Spleen (tissue), 11 donors: ENCODE measurements at regions not wholly inside any gene's neighbourhood (a gene's known extent, or its start where the extent isn't known, plus 50 kb on each side); places are given as distances from the start of the nearest gene placed in this dataset.

Experiments
- DNase-seq: peaks from one replicate; pipeline ENCODE4 v3.0.0-alpha.2; 2020
- H3K27ac ChIP-seq, 8 donors: fragments of 200-600 bp; sonication (generic) in 7 of 8; 1 replicate in 4 of 8; 2 replicates in 4 of 8; pipeline versions ENCODE4 v1.5.0 to v1.8.0; 2016 to 2021; ENCODE audit warnings: inconsistent platforms in 4 of 8, mild to moderate bottlenecking in 4 of 8, moderate library complexity in 1 of 8
- H3K27me3 ChIP-seq, 7 donors: fragments of 200-600 bp; sonication (generic) in 6 of 7; replicated peaks in 1 of 7; 1 replicate in 4 of 7; 2 replicates in 3 of 7; pipeline versions ENCODE4 v1.5.0 to v1.8.0; 2016 to 2021; ENCODE audit warnings: inconsistent platforms in 3 of 7, mild to moderate bottlenecking in 1 of 7
- H3K36me3 ChIP-seq, 6 donors: fragments of 200-600 bp; sonication (generic) in 5 of 6; 1 replicate in 4 of 6; 2 replicates in 2 of 6; pipeline versions ENCODE4 v1.5.0 to v1.8.0; 2016 to 2021; ENCODE audit warnings: inconsistent platforms in 2 of 6
- H3K4me1 ChIP-seq, 6 donors: fragments of 200-600 bp; sonication (generic) in 5 of 6; 1 replicate in 3 of 6; 2 replicates in 3 of 6; pipeline versions ENCODE4 v1.5.0 to v1.8.0; 2016 to 2021; ENCODE audit warnings: inconsistent platforms in 3 of 6
- H3K4me3 ChIP-seq, 8 donors: fragments of 200-600 bp; sonication (generic) in 7 of 8; 1 replicate in 4 of 8; 2 replicates in 4 of 8; pipeline versions ENCODE4 v1.5.0 to v1.8.0; 2016 to 2021; ENCODE audit warnings: inconsistent platforms in 4 of 8, mild to moderate bottlenecking in 4 of 8, moderate library complexity in 2 of 8
- H3K9me3 ChIP-seq, 8 donors: fragments of 200-600 bp; sonication (generic) in 7 of 8; 1 replicate in 4 of 8; 2 replicates in 4 of 8; pipeline versions ENCODE4 v1.5.0 to v1.8.0; 2016 to 2021; ENCODE audit warnings: inconsistent platforms in 4 of 8
- CTCF ChIP-seq, 11 experiments: fragments of 200-600 bp in 7 of 11; fragments of 450-650 bp in 4 of 11; sonication (generic) in 4 of 11; IDR thresholded peaks in 8 of 11; conservative IDR thresholded peaks in 3 of 11; 1 replicate in 7 of 11; 2 replicates in 4 of 11; pipeline versions ENCODE4 v1.4.0 to v1.8.0; 2016 to 2021; ENCODE audit warnings: antibody characterized with exemption in 11 of 11, inconsistent platforms in 4 of 11, mild to moderate bottlenecking in 1 of 11
- POLR2A ChIP-seq, 3 donors: fragments of 450-650 bp; IDR thresholded peaks; one replicate each; pipeline ENCODE4 v1.5.1; 2017; ENCODE audit warnings: antibody characterized with exemption in 3 of 3, mild to moderate bottlenecking in 1 of 3
- POLR2AphosphoS5 ChIP-seq, 3 donors: sonication (generic); formaldehyde crosslinking; IDR thresholded peaks; one replicate each; pipeline ENCODE4 v1.5.1; 2017; ENCODE audit warnings: antibody characterized with exemption in 3 of 3
- WGBS, 5 donors: extraction: QIAGEN DNeasy Blood & Tissue Kit in 3 of 5; methylation state at CpG; one replicate each; pipeline versions ENCODE4 v1.1.5 to v1.1.7; 2013 to 2018; 5-methylcytosine and 5-hydroxymethylcytosine counted together
- intact Hi-C: fragments of 100-400 bp; cut with DNase I; formaldehyde crosslinking; loops from one replicate; pipeline ENCODE4 v1.15.0; 2023; ENCODE audit warnings: low total_unique reads
- donor health status: healthy with polysubstance abuse.
- donor health status: DM: no; HTN: no; CAD: no; lungs with moderate emphysema.
- donor health status: DM: no; HTN: no; CAD: no.
- donor health status: Bipolar disorder and iron deficiency.
- donor health status: healthy.
- donor health status: DM: no; HTN: no; CAD: no.
- donor health status: DM: yes; HTN: yes; CAD: no.

- Histone ChIP-seq H3K9me3 (peaks cover 0 to 11% (median 7%) of the 10 kb centered on the region in 8 donors), H3K36me3 (no peaks in the 10 kb centered on the region), H3K4me3 (no peak overlapping the region), H3K27ac (no peak overlapping the region), H3K4me1 (no peaks in the 10 kb centered on the region), H3K27me3 (no peaks in the 10 kb centered on the region)
- WGBS, 5 donors, result 40 to 59% (median 54%) methylated on average over 9 of the region's 9 CpGs
- DNase-seq, result peak; percentile 11
- intact Hi-C loops, result no loop called here
- TF ChIP-seq POLR2AphosphoS5 (IDR thresholded peaks at IDR 0.05) (no peak), CTCF (IDR thresholded peaks at IDR 0.05 in 8 of 11, conservative IDR thresholded peaks at IDR 0.05 in 3 of 11) (no peak), POLR2A (IDR thresholded peaks at IDR 0.05) (no peak)
These were observed 69.0 kb upstream of the PPP2R3B start for GRCh38 chrX:455673-456072.

- no peak for DNase-seq
- Histone ChIP-seq H3K27me3 (no peaks in the 10 kb centered on the region), H3K27ac (no peak overlapping the region), H3K4me1 (no peaks in the 10 kb centered on the region), H3K36me3 (no peaks in the 10 kb centered on the region), H3K9me3 (peaks cover 0 to 11% (median 7%) of the 10 kb centered on the region in 8 donors), H3K4me3 (no peak overlapping the region)
- TF ChIP-seq CTCF (IDR thresholded peaks at IDR 0.05 in 8 of 11, conservative IDR thresholded peaks at IDR 0.05 in 3 of 11) (no peak), POLR2AphosphoS5 (IDR thresholded peaks at IDR 0.05) (no peak), POLR2A (IDR thresholded peaks at IDR 0.05) (no peak)
- intact Hi-C loops, result no loop called here
These were observed 69.4 kb upstream of the PPP2R3B start for GRCh38 chrX:456146-456545.

GRCh38 chrX:456551-457291 is 70.0 kb upstream of the PPP2R3B start:
- H3K27me3 ChIP-seq, result no peaks in the 10 kb centered on the region
- TF ChIP-seq POLR2A (IDR thresholded peaks at IDR 0.05), result no peak
- TF ChIP-seq CTCF (IDR thresholded peaks at IDR 0.05 in 8 of 11, conservative IDR thresholded peaks at IDR 0.05 in 3 of 11), result no peak
- TF ChIP-seq POLR2AphosphoS5 (IDR thresholded peaks at IDR 0.05), result no peak
- H3K4me3 ChIP-seq, result no peak overlapping the region
- intact Hi-C loops, result no loop called here
- peak; percentile 3 for DNase-seq
- no peak overlapping the region for H3K27ac ChIP-seq
- H3K36me3 ChIP-seq, result no peaks in the 10 kb centered on the region
- 61 to 87% (median 73%) methylated on average over 5 of the region's 5 CpGs for WGBS, 5 donors
- peaks cover 0 to 11% (median 7%) of the 10 kb centered on the region in 8 donors for H3K9me3 ChIP-seq
- H3K4me1 ChIP-seq, result no peaks in the 10 kb centered on the region

- Histone ChIP-seq H3K4me3 (no peak overlapping the region), H3K27me3 (no peaks in the 10 kb centered on the region), H3K4me1 (no peaks in the 10 kb centered on the region), H3K9me3 (peaks cover 0 to 11% (median 7%) of the 10 kb centered on the region in 8 donors), H3K27ac (no peak overlapping the region), H3K36me3 (no peaks in the 10 kb centered on the region)
- intact Hi-C loops, result no loop called here
- no peak for TF ChIP-seq POLR2AphosphoS5 (IDR thresholded peaks at IDR 0.05)
- TF ChIP-seq POLR2A (IDR thresholded peaks at IDR 0.05), result no peak
- no peak for TF ChIP-seq CTCF (IDR thresholded peaks at IDR 0.05 in 8 of 11, conservative IDR thresholded peaks at IDR 0.05 in 3 of 11)
- DNase-seq, result no peak
- 75 to 95% (median 78%) methylated on average over 2 of the region's 2 CpGs for WGBS, 5 donors
These were observed 70.6 kb upstream of the PPP2R3B start for GRCh38 chrX:457292-457679.
